ENCODE measurements at regions not wholly inside any gene's neighbourhood (a gene's known extent, or its start where the extent isn't known, plus 50 kb on each side); places are given as distances from the start of the nearest gene placed in this dataset.

GRCh38 chr3:182533394-182533793 lies 259.9 kb upstream of the ATP11B start:
- DNase-seq (ENCODE audit: low spot score) (no peak), ATAC-seq (ENCODE audit: low FRiP score) (no peak)
- no peak for TF ChIP-seq CTCF (IDR thresholded peaks at IDR 0.05)

GRCh38 chr3:182544542-182544941 lies 248.8 kb upstream of the ATP11B start:
- ATAC-seq (ENCODE audit: low FRiP score): no peak
- no peak for DNase-seq (ENCODE audit: low spot score)
- TF ChIP-seq CTCF (IDR thresholded peaks at IDR 0.05): no peak

- ATAC-seq (ENCODE audit: low FRiP score) (no peak), DNase-seq (ENCODE audit: low spot score) (no peak)
- TF ChIP-seq CTCF (IDR thresholded peaks at IDR 0.05): no peak
Observed at GRCh38 chr3:182562274-182562673, 231.0 kb upstream of the ATP11B start.

GRCh38 chr3:182565916-182566796 lies 227.1 kb upstream of the ATP11B start:
- TF ChIP-seq CTCF (IDR thresholded peaks at IDR 0.05): no peak
- no peak for ATAC-seq (ENCODE audit: low FRiP score)
- DNase-seq (ENCODE audit: low spot score): no peak

GRCh38 chr3:182567700-182568099 lies 225.6 kb upstream of the ATP11B start:
- no peak for DNase-seq (ENCODE audit: low spot score)
- TF ChIP-seq CTCF (IDR thresholded peaks at IDR 0.05): no peak
- no peak for ATAC-seq (ENCODE audit: low FRiP score)

- no peak for ATAC-seq (ENCODE audit: low FRiP score)
Observed at GRCh38 chr3:182568261-182568660, 225.0 kb upstream of the ATP11B start.

More at GRCh38 chr3:182568261-182568660, 225.0 kb upstream of the ATP11B start:
- TF ChIP-seq CTCF (IDR thresholded peaks at IDR 0.05): no peak
- no peak for DNase-seq (ENCODE audit: low spot score)
